Cerebellar cortex (tissue), 1 donor: ENCODE measurements at regions not wholly inside any gene's neighbourhood (a gene's known extent, or its start where the extent isn't known, plus 50 kb on each side); places are given as distances from the start of the nearest gene placed in this dataset.
"Not testable (repeated sequence)": the region's sequence is repeated elsewhere in the genome, so short reads cannot be mapped to it uniquely, and the experiment has no call there.

Experiments
- DNase-seq: peaks from one replicate; pipeline ENCODE4 v3.0.0-alpha.2; 2015; ENCODE audit warnings: low spot score

GRCh38 chr1:38175121-38175520 is 128.5 kb upstream of the POU3F1 start:
- peak; percentile 8 for DNase-seq

GRCh38 chr1:38173848-38174247 is 127.3 kb upstream of the POU3F1 start:
- no peak for DNase-seq

- no peak for DNase-seq
These were observed 126.7 kb upstream of the POU3F1 start for GRCh38 chr1:38173157-38173831.

GRCh38 chr1:38169121-38169520 is 122.5 kb upstream of the POU3F1 start:
- no peak for DNase-seq

- DNase-seq, result no peak
These were observed 121.8 kb upstream of the POU3F1 start for GRCh38 chr1:38168365-38168764.

GRCh38 chr1:38166461-38166860 is 119.9 kb upstream of the POU3F1 start:
- no peak for DNase-seq

GRCh38 chr1:38153778-38154470 is 107.3 kb upstream of the POU3F1 start:
- DNase-seq, result no peak

GRCh38 chr1:38153066-38153777 is 106.6 kb upstream of the POU3F1 start:
- DNase-seq, result no peak

- DNase-seq, result no peak
These were observed 105.9 kb upstream of the POU3F1 start for GRCh38 chr1:38152351-38153065.

GRCh38 chr1:38151399-38151798 is 104.8 kb upstream of the POU3F1 start:
- DNase-seq, result no peak

GRCh38 chr1:38146079-38146478 is 99.5 kb upstream of the POU3F1 start:
- DNase-seq, result not testable (repeated sequence)

- DNase-seq, result no peak
These were observed 96.0 kb upstream of the POU3F1 start for GRCh38 chr1:38142606-38143005.

GRCh38 chr1:38141483-38141882 is 94.9 kb upstream of the POU3F1 start:
- no peak for DNase-seq

GRCh38 chr1:38139738-38140487 is 93.3 kb upstream of the POU3F1 start:
- DNase-seq, result no peak

- peak; percentile 77 for DNase-seq
These were observed 92.1 kb upstream of the POU3F1 start for GRCh38 chr1:38138498-38139233.

- DNase-seq, result no peak
These were observed 90.6 kb upstream of the POU3F1 start for GRCh38 chr1:38137164-38137563.

GRCh38 chr1:38135625-38136414 is 89.2 kb upstream of the POU3F1 start:
- DNase-seq, result no peak

- DNase-seq, result no peak
These were observed 87.7 kb upstream of the POU3F1 start for GRCh38 chr1:38134294-38134755.

GRCh38 chr1:38133756-38134155 is 87.2 kb upstream of the POU3F1 start:
- no peak for DNase-seq

GRCh38 chr1:38133304-38133703 is 86.7 kb upstream of the POU3F1 start:
- no peak for DNase-seq
